GM12892 (cell line): ENCODE measurements at regions not wholly inside any gene's neighbourhood (a gene's known extent, or its start where the extent isn't known, plus 50 kb on each side); places are given as distances from the start of the nearest gene placed in this dataset.

Experiments used
- POLR2A ChIP-seq: IDR thresholded peaks from 2 replicates; pipeline ENCODE4 v1.6.1; 2011; ENCODE audit warnings: low read depth, low read length, control low read depth
- POLR2AphosphoS5 ChIP-seq: IDR thresholded peaks from 2 replicates; pipeline ENCODE4 v1.6.1; 2011; ENCODE audit warnings: low read depth, low read length, control low read depth

DNA sequence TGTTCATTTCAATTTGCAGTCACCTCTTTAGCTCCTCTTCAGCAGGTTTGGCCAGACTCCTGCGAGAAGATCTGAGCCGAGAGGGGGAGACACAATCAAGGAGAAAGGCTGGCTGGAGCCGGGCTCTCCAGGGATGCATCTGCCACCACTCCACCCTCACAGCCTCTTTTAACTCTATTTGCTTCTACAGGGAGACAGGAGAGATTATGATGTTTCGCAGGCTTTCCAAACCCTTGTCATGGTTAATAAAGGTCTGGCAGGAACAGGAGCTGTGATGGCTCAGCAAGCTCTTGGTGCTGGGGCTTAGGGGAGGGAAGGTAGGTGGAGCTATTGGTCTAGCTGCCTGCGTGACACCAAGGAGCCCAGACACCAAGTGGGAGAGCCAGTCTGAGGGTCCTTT is 448.1 kb upstream of the PODXL start:
- no peak for TF ChIP-seq POLR2AphosphoS5
- no peak for TF ChIP-seq POLR2A
